ENCODE measurements at regions not wholly inside any gene's neighbourhood (a gene's known extent, or its start where the extent isn't known, plus 50 kb on each side); places are given as distances from the start of the nearest gene placed in this dataset.

- H3K36me3 Mint-ChIP-seq (ENCODE audit: low read depth) = no peaks in the 10 kb centered on the region
- no peak for DNase-seq
- intact Hi-C loops (cut with micrococcal nuclease) = no loop called here
- no peaks in the 10 kb centered on the region for H3K4me1 Mint-ChIP-seq
- H3K4me3 Mint-ChIP-seq = no peak overlapping the region
- H3K27me3 Mint-ChIP-seq = no peaks in the 10 kb centered on the region
- no peaks in the 10 kb centered on the region for H3K9me3 Mint-ChIP-seq
- H3K27ac Mint-ChIP-seq = no peak overlapping the region
Measured at GRCh38 chr9:135228345-135228982, 141.0 kb downstream of the OLFM1 start.

- no peaks in the 10 kb centered on the region for H3K9me3 Mint-ChIP-seq
- DNase-seq = no peak
- no peak overlapping the region for H3K27ac Mint-ChIP-seq
- intact Hi-C loops (cut with micrococcal nuclease) = no loop called here
- H3K4me3 Mint-ChIP-seq = no peak overlapping the region
- H3K27me3 Mint-ChIP-seq = no peaks in the 10 kb centered on the region
- H3K4me1 Mint-ChIP-seq = no peaks in the 10 kb centered on the region
- H3K36me3 Mint-ChIP-seq (ENCODE audit: low read depth) = no peaks in the 10 kb centered on the region
Measured at GRCh38 chr9:135228983-135229625, 141.6 kb downstream of the OLFM1 start.

GRCh38 chr9:135229701-135230385 lies 142.4 kb downstream of the OLFM1 start:
- Mint-ChIP-seq H3K4me1 (no peaks in the 10 kb centered on the region), H3K9me3 (no peaks in the 10 kb centered on the region), H3K4me3 (no peak overlapping the region), H3K27ac (no peak overlapping the region), H3K27me3 (no peaks in the 10 kb centered on the region), H3K36me3 (ENCODE audit: low read depth) (no peaks in the 10 kb centered on the region)
- intact Hi-C loops (cut with micrococcal nuclease) = no loop called here
- no peak for DNase-seq

DNA sequence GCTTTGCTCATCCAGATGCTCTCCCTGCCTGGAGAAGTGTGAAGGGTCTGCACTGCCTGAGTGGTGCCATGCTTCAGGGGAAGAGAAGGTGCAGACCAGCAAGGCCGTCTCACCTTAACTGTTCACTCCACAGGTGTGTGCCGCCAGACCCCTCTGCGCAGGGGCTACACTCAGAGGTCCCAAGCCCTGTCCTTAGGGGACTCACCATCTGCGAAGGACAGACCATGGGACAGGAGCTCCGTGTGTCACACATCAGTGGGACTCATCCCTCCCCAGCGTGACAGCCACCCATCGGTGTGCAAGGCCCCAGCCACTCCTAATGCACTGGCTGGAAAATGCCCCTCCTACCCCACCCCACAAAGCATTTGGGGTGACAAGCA lies 142.9 kb downstream of the OLFM1 start:
- no peaks in the 10 kb centered on the region for H3K36me3 Mint-ChIP-seq (ENCODE audit: low read depth)
- no peaks in the 10 kb centered on the region for H3K4me1 Mint-ChIP-seq
- intact Hi-C loops (cut with micrococcal nuclease) = no loop called here
- H3K9me3 Mint-ChIP-seq = no peaks in the 10 kb centered on the region
- no peak overlapping the region for H3K4me3 Mint-ChIP-seq
- no peaks in the 10 kb centered on the region for H3K27me3 Mint-ChIP-seq
- no peak for DNase-seq
- H3K27ac Mint-ChIP-seq = no peak overlapping the region

DNA sequence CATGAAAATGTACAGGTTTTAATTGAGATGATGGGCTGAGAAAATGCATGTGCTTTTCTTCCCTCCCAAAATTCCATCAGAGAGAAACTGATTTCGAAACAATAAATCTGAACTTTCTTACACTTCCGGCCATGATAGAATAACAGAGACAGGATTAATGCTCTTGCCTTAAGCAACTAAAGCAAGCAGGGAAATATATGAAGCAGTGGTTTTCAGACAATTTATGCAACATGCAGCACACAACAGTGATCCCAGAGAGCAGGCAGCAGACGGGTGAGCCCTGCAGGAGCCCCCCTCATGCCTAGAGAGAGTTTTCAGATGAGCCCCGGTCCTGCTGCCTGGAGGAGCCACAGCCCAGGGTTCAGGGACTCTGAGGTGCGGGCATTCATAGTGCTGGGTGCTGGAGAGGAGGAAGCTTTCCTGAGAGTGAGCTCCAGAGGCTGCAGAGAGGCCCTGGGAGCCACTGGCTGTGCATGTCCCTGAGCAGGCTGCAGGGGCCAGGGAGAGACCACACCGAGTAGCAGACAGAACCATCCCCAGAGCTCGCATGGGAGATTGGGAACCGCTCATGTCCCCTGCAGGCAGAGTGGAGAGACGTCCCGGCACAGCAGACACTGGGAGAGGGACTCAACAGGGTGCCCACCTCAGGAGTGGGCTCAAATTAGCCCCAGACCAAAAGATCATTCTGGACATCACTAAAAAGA lies 143.5 kb downstream of the OLFM1 start:
- Mint-ChIP-seq H3K27me3 (no peaks in the 10 kb centered on the region), H3K9me3 (no peaks in the 10 kb centered on the region), H3K4me3 (no peak overlapping the region), H3K36me3 (ENCODE audit: low read depth) (no peaks in the 10 kb centered on the region), H3K27ac (no peak overlapping the region), H3K4me1 (no peaks in the 10 kb centered on the region)
- DNase-seq = no peak
- intact Hi-C loops (cut with micrococcal nuclease) = no loop called here

- Mint-ChIP-seq H3K4me1 (no peaks in the 10 kb centered on the region), H3K9me3 (no peaks in the 10 kb centered on the region), H3K36me3 (ENCODE audit: low read depth) (no peaks in the 10 kb centered on the region), H3K27me3 (no peaks in the 10 kb centered on the region), H3K4me3 (no peak overlapping the region), H3K27ac (no peak overlapping the region)
- intact Hi-C loops (cut with micrococcal nuclease) = no loop called here
- no peak for DNase-seq
Measured at GRCh38 chr9:135239100-135239768, 151.8 kb downstream of the OLFM1 start.

DNA sequence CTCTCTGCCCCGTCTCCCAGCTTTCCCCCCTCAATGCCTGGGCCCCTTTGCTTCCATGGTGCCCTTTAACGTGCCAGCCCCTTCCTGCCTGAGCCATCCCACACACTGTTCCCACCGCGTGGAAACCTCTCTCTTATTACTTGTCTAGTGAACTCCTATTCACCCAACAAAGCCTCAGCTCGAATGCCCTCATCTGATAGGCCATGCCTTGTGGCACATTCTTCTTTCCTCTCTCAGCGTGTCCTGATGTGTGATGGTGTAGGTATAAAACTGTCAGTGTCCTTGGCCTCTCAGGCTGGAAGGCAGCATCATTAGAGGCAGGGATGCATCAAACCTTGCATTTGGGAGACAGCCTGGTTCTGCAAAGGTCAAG lies 152.3 kb downstream of the OLFM1 start:
- no peaks in the 10 kb centered on the region for H3K9me3 Mint-ChIP-seq
- intact Hi-C loops (cut with micrococcal nuclease) = no loop called here
- H3K27ac Mint-ChIP-seq = no peak overlapping the region
- no peak overlapping the region for H3K4me3 Mint-ChIP-seq
- H3K27me3 Mint-ChIP-seq = no peaks in the 10 kb centered on the region
- no peaks in the 10 kb centered on the region for H3K36me3 Mint-ChIP-seq (ENCODE audit: low read depth)
- DNase-seq = no peak
- H3K4me1 Mint-ChIP-seq = no peaks in the 10 kb centered on the region

- Mint-ChIP-seq H3K9me3 (no peaks in the 10 kb centered on the region), H3K27ac (no peak overlapping the region), H3K27me3 (no peaks in the 10 kb centered on the region), H3K4me3 (no peak overlapping the region), H3K4me1 (no peaks in the 10 kb centered on the region), H3K36me3 (ENCODE audit: low read depth) (no peaks in the 10 kb centered on the region)
- intact Hi-C loops (cut with micrococcal nuclease) = no loop called here
- no peak for DNase-seq
Measured at GRCh38 chr9:135240222-135240621, 152.8 kb downstream of the OLFM1 start.

GRCh38 chr9:135240871-135241311 lies 153.4 kb downstream of the OLFM1 start:
- Mint-ChIP-seq H3K27me3 (no peaks in the 10 kb centered on the region), H3K27ac (no peak overlapping the region), H3K36me3 (ENCODE audit: low read depth) (no peaks in the 10 kb centered on the region), H3K4me3 (no peak overlapping the region), H3K4me1 (no peaks in the 10 kb centered on the region), H3K9me3 (no peaks in the 10 kb centered on the region)
- DNase-seq = no peak
- intact Hi-C loops (cut with micrococcal nuclease) = no loop called here

DNA sequence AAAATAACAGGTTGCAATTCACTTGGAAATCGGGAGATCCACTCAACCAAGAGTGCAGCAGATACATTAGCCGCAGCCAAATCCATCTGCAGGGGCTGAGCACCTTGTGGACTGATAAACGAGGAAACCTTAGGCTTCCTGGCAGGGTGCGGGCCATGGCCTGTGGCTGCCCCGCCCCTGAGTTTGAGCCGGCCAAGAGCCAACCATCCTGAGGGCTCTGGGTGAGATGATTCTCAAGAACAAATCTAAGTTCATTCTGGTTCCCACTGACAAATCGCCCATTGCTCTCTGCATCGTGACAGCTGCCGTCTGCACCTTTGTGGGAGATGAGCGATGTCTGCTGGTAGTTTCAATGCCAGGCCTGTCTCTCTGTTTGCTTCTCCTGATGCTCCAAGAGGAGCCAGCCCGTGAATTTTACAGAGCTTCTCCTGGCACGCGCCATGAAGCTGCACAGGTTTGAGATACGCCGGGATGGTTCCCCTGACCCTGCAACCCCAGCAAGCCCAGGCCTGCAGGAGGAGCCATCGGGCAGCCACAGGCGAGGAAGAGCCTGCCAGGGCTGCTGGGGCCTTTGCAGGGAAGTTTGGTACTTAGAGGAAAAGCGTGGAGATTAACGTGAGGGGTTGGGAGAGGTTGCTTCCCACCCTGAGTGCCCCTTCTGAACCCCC lies 154.0 kb downstream of the OLFM1 start:
- no peak overlapping the region for H3K27ac Mint-ChIP-seq
- DNase-seq = no peak
- no peak overlapping the region for H3K4me3 Mint-ChIP-seq
- no peaks in the 10 kb centered on the region for H3K36me3 Mint-ChIP-seq (ENCODE audit: low read depth)
- no peaks in the 10 kb centered on the region for H3K9me3 Mint-ChIP-seq
- intact Hi-C loops (cut with micrococcal nuclease) = no loop called here
- H3K4me1 Mint-ChIP-seq = no peaks in the 10 kb centered on the region
- no peaks in the 10 kb centered on the region for H3K27me3 Mint-ChIP-seq

DNA sequence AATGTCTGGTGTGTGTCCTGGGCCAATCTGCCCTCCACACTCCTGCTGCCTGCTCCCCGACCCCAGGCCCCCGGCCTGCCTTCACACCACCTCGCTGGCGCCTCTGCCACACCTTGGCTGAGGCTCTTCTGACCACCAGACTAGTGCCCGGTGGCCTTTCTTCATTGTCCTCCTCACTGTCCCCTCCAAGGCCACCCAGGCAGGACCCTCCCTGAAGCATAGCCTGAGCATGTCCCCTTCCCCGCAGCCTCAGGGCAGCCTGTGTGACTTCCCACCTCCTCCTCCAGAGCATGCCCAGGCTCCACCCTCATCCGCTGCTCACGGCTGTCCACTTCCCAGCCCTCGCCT lies 154.6 kb downstream of the OLFM1 start:
- Mint-ChIP-seq H3K4me3 (no peak overlapping the region), H3K27ac (no peak overlapping the region), H3K4me1 (no peaks in the 10 kb centered on the region), H3K36me3 (ENCODE audit: low read depth) (no peaks in the 10 kb centered on the region), H3K9me3 (no peaks in the 10 kb centered on the region), H3K27me3 (no peaks in the 10 kb centered on the region)
- intact Hi-C loops (cut with micrococcal nuclease) = no loop called here
- DNase-seq = no peak

DNA sequence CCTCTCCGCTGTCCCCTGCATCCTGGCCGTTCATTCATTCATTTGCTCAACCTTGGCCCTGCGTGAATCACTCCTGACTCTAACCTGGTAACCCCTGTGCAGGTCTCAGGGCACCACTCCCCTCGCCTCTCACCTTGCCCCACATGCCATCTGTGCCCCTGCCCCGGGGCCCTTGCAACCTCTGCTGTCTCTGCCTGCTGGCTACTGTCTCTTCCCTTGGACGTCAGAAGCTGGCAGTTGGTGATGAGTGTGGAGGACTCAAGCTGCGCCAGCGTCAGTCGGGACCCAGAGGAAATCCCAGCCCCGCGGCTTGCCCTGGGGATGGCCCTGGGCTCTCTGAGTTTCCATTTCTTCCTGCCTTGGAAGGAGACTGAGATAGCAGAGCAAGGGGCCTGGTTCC lies 154.9 kb downstream of the OLFM1 start:
- Mint-ChIP-seq H3K27ac (no peak overlapping the region), H3K4me1 (no peaks in the 10 kb centered on the region), H3K27me3 (no peaks in the 10 kb centered on the region), H3K36me3 (ENCODE audit: low read depth) (no peaks in the 10 kb centered on the region), H3K4me3 (no peak overlapping the region), H3K9me3 (no peaks in the 10 kb centered on the region)
- intact Hi-C loops (cut with micrococcal nuclease) = no loop called here
- no peak for DNase-seq

DNA sequence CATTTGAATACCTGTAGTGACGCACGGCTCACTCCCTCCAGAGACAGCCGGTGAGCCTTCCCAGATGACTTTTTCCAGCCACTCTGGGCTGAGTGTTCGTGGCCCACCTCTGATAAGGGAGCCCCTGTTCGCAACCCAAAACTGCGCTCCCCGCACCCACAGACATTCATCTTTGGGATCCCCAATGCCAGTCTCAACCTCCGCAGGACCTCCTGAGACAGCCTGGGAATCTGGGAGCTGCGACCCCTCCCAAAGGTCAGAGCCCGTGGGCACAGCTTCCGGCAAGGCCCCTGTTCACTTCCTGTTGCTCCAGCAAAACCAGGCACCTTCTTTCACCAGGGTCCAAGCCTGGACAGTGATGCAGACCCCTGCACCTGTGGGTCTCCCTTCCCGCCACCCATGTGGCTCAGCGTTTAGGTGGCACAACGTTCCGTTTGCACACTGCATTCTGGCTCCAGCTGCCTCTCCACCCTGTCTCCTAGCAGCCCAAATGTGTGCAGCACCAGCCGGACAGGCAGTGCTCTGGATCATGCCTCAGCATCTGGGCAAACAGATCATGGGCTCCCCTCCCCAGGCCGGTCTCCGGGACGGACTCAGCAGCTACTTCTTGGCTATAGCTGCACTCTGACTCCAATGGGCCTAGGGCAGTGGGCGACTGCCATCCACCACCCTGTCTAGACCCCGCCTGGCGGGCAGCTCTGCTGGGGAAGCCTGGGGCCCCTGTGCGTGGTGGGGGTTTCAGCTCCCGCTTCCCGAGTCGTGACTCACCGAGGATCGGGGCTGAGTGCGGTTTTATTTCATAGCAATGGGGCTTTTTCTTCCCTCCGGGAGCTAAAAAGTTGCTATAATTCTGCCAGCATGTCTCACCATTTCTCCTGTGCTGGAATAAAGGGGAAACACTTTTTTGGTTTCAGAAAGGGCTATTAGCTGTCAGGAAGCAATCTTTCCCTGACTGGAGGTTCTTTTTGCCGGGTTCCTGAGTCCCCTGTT lies 156.0 kb downstream of the OLFM1 start:
- no peak overlapping the region for H3K27ac Mint-ChIP-seq
- H3K4me3 Mint-ChIP-seq = no peak overlapping the region
- DNase-seq = no peak
- H3K36me3 Mint-ChIP-seq (ENCODE audit: low read depth) = no peaks in the 10 kb centered on the region
- H3K27me3 Mint-ChIP-seq = no peaks in the 10 kb centered on the region
- no peaks in the 10 kb centered on the region for H3K4me1 Mint-ChIP-seq
- intact Hi-C loops (cut with micrococcal nuclease) = no loop called here
- H3K9me3 Mint-ChIP-seq = no peaks in the 10 kb centered on the region
